GM18858 (cell line): ENCODE measurements at regions not wholly inside any gene's neighbourhood (a gene's known extent, or its start where the extent isn't known, plus 50 kb on each side); places are given as distances from the start of the nearest gene placed in this dataset.

ENCODE experiments used
- ATAC-seq: cut with Tn5 transposase; IDR thresholded peaks from one replicate; pipeline ENCODE4 v1.9.1; 2021; ENCODE audit not compliant: unreplicated experiment

GRCh38 chr2:122886479-122887145, 1131.2 kb downstream of the TSN start:
- no peak for ATAC-seq

- ATAC-seq = no peak
Observed at GRCh38 chr2:122899614-122900013, 1125.5 kb upstream of the CNTNAP5 start.

GRCh38 chr2:122905431-122905830, 1119.7 kb upstream of the CNTNAP5 start:
- ATAC-seq = no peak

- ATAC-seq = no peak
Observed at GRCh38 chr2:122908159-122908558, 1116.9 kb upstream of the CNTNAP5 start.

GRCh38 chr2:122927197-122927596, 1097.9 kb upstream of the CNTNAP5 start:
- no peak for ATAC-seq

- no peak for ATAC-seq
Observed at GRCh38 chr2:122927710-122928557, 1097.2 kb upstream of the CNTNAP5 start.

GRCh38 chr2:122929347-122929746, 1095.7 kb upstream of the CNTNAP5 start:
- ATAC-seq = no peak

GRCh38 chr2:122935506-122935905, 1089.6 kb upstream of the CNTNAP5 start:
- ATAC-seq = no peak

- ATAC-seq = no peak
Observed at GRCh38 chr2:122939796-122940195, 1085.3 kb upstream of the CNTNAP5 start.

- ATAC-seq = no peak
Observed at GRCh38 chr2:122949523-122949922, 1075.6 kb upstream of the CNTNAP5 start.

- ATAC-seq = no peak
Observed at GRCh38 chr2:122955776-122956175, 1069.3 kb upstream of the CNTNAP5 start.

- ATAC-seq = no peak
Observed at GRCh38 chr2:122960759-122961641, 1064.1 kb upstream of the CNTNAP5 start.

GRCh38 chr2:122966461-122966860, 1058.6 kb upstream of the CNTNAP5 start:
- no peak for ATAC-seq

GRCh38 chr2:122977580-122977979, 1047.5 kb upstream of the CNTNAP5 start:
- ATAC-seq = no peak

GRCh38 chr2:122980671-122981070, 1044.4 kb upstream of the CNTNAP5 start:
- ATAC-seq = no peak

GRCh38 chr2:122982936-122983335, 1042.2 kb upstream of the CNTNAP5 start:
- ATAC-seq = no peak

GRCh38 chr2:122988395-122989221, 1036.5 kb upstream of the CNTNAP5 start:
- no peak for ATAC-seq

- ATAC-seq = no peak
Observed at GRCh38 chr2:122993592-122993991, 1031.5 kb upstream of the CNTNAP5 start.

GRCh38 chr2:122999258-122999657, 1025.8 kb upstream of the CNTNAP5 start:
- ATAC-seq = no peak

- no peak for ATAC-seq
Observed at GRCh38 chr2:122999821-123000220, 1025.3 kb upstream of the CNTNAP5 start.
